Astrocyte of the spinal cord (primary cell): ENCODE measurements at regions not wholly inside any gene's neighbourhood (a gene's known extent, or its start where the extent isn't known, plus 50 kb on each side); places are given as distances from the start of the nearest gene placed in this dataset.

Experiments used
- DNase-seq: peaks from one replicate; pipeline ENCODE4 v3.0.0; 2011; ENCODE audit warnings: low read depth, low spot score
- H3K4me3 ChIP-seq: 2 replicates; pipeline ENCODE4 v1.5.1; 2011; ENCODE audit warnings: low read depth, mild to moderate bottlenecking, low read length, moderate library complexity
- CTCF ChIP-seq: IDR thresholded peaks from 2 replicates; pipeline ENCODE4 v1.5.1; 2012; ENCODE audit warnings: low read depth, mild to moderate bottlenecking, low read length, inconsistent platforms
- in situ Hi-C: cut with HindIII; loops from 2 replicates; pipeline ENCODE4 v1.10.0; 2017; ENCODE audit warnings: low sequenced_read_pairs

DNA sequence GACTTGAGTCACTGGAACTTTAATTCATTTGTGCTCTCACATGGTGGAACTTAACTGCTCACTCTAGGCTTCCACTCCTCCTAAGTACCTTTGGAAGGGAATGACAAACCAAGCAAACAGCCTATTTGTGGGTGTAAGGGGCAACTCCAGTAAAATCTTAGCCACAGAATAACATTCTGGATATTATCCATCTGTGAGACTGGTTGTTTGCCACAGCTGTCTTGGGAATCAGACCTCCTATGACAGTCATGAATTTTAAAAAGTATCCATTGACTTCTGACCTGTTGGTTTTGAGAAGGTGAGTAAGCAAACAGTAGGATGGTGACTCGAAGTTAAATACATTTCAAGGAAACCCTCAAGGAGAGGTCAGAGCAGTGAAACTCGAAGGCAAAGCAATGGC, 147.3 kb upstream of the CDIN1 start:
- peak; percentile 93 for DNase-seq
- H3K4me3 ChIP-seq = no peak overlapping the region

DNA sequence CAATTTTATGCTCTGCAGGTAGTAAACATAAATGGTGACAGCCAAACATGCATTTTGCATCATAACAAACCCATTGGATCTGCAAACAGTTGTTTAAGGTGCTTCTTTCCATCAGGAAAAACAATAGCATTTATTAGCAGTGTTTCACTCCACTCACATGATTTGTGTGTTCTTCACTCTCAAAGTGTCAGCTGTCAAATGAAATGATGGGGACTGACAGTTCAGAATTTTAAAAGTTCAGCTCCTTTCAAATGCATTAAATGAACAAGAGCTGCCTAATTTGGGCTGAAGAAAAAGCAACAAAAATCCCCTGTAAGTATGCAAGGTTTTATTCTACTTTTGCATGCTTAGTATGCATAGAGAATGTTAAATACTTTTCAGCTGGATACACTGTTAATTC, 145.2 kb upstream of the CDIN1 start:
- in situ Hi-C loops = no loop called here
- H3K4me3 ChIP-seq = no peak overlapping the region

More for the DNA sequence above, 147.3 kb upstream of the CDIN1 start:
- in situ Hi-C loops = no loop called here
- TF ChIP-seq CTCF = no peak

GRCh38 chr15:36438499-36438898, 140.9 kb upstream of the CDIN1 start:
- DNase-seq = no peak
- H3K4me3 ChIP-seq = no peak overlapping the region
- TF ChIP-seq CTCF = no peak
- in situ Hi-C loops = no loop called here

More for the DNA sequence above, 145.2 kb upstream of the CDIN1 start:
- TF ChIP-seq CTCF = no peak
- DNase-seq = no peak

GRCh38 chr15:36447373-36447772, 132.1 kb upstream of the CDIN1 start:
- in situ Hi-C loops = no loop called here
- no peak for TF ChIP-seq CTCF
- no peak for DNase-seq
- no peak overlapping the region for H3K4me3 ChIP-seq

DNA sequence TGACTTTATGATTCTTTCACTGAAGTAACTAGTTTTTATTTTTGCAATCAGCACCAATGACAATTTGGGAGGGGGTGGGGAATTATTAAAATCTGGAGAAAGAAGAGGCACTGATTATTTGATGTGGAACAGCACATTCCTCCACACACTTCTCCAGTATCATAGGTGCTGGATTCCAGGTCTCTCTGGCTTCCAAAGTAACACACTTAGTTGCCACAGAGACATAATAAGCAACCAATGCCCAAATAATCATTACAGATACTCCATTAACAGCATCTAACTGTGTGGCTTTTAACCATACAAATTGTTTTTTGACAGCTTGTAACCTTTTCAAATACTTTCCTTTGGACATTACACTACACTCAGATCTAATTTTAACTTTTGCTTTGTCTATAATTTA, 131.0 kb upstream of the CDIN1 start:
- no peak for DNase-seq
- no peak for TF ChIP-seq CTCF
- in situ Hi-C loops = no loop called here

DNA sequence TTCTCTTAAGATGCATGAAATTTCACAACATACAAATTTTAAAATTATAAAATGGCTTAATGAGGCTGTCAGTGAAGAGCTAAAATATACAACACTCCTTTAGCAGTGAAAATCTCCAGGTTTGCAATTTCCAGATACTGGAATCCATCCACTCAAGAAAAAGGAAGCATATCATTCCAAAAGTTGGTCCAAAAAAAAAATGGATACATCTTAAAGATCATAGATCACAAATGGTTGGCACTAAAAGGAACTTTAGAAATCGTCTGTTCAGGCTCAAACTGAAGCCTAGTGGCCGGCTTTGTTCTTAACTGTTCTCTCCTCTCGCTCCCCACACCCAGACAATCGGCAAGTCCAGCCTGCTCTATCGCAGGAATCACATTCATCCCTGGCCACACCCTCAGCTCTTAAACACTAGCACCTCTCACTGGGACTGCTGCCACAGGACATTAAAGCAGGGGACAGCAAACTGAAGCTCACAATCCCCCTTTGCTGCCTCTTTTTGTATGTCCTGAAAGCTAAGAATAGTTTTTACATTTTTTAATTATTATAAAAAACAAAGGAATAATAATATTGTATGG, 130.3 kb upstream of the CDIN1 start:
- no peak for TF ChIP-seq CTCF
- in situ Hi-C loops = no loop called here
- H3K4me3 ChIP-seq = no peak overlapping the region
- peak; percentile 13 for DNase-seq

More for the DNA sequence above, 131.0 kb upstream of the CDIN1 start:
- H3K4me3 ChIP-seq = no peak overlapping the region
